Endodermal cell (in vitro differentiated cells): ENCODE measurements at regions not wholly inside any gene's neighbourhood (a gene's known extent, or its start where the extent isn't known, plus 50 kb on each side); places are given as distances from the start of the nearest gene placed in this dataset.

ENCODE experiments used
- DNase-seq: peaks from one replicate; pipeline ENCODE4 v3.0.0-alpha.2; 2017
- H3K27ac ChIP-seq: 2 replicates; pipeline ENCODE4 v1.5.1; 2013; ENCODE audit warnings: mild to moderate bottlenecking, low read depth, low read length, moderate library complexity
- H3K27me3 ChIP-seq: 2 replicates; pipeline ENCODE4 v1.6.1; 2013; ENCODE audit warnings: mild to moderate bottlenecking, low read length, moderate library complexity; ENCODE audit not compliant: insufficient read depth, control insufficient read depth, poor library complexity, severe bottlenecking
- H3K36me3 ChIP-seq: 2 replicates; pipeline ENCODE4 v1.7.0; 2013; ENCODE audit warnings: mild to moderate bottlenecking, low read length, moderate library complexity; ENCODE audit not compliant: control insufficient read depth, insufficient read depth
- H3K4me1 ChIP-seq: one replicate; pipeline ENCODE4 v1.7.0; 2013; ENCODE audit warnings: low read length; ENCODE audit not compliant: control insufficient read depth, insufficient read depth
- H3K4me3 ChIP-seq: 2 replicates; pipeline ENCODE4 v1.5.1; 2013; ENCODE audit warnings: mild to moderate bottlenecking, low read length, moderate library complexity
- H3K9ac ChIP-seq: 2 replicates; pipeline ENCODE4 v1.6.1; 2013; ENCODE audit warnings: mild to moderate bottlenecking, low read length, moderate library complexity; ENCODE audit not compliant: poor library complexity, severe bottlenecking; ENCODE audit errors: extremely low read depth
- H3K9me3 ChIP-seq: 2 replicates; pipeline ENCODE4 v1.6.1; 2013; ENCODE audit warnings: mild to moderate bottlenecking, low read length, moderate library complexity; ENCODE audit not compliant: control insufficient read depth
- H3K27ac Mint-ChIP-seq: 2 replicates; pipeline ENCODE4 v1.8.0; 2020; ENCODE audit warnings: mixed read lengths
- H3K27me3 Mint-ChIP-seq: 2 replicates; pipeline ENCODE4 v1.8.0; 2021; ENCODE audit warnings: mild to moderate bottlenecking, mixed read lengths; ENCODE audit not compliant: insufficient read depth
- H3K36me3 Mint-ChIP-seq: 2 replicates; pipeline ENCODE4 v1.8.0; 2020; ENCODE audit warnings: low read depth, mixed read lengths
- H3K4me1 Mint-ChIP-seq: 2 replicates; pipeline ENCODE4 v1.8.0; 2020; ENCODE audit warnings: mixed read lengths
- H3K4me3 Mint-ChIP-seq: 2 replicates; pipeline ENCODE4 v1.8.0; 2020; ENCODE audit warnings: mild to moderate bottlenecking, moderate library complexity, mixed read lengths
- H3K9me3 Mint-ChIP-seq: 2 replicates; pipeline ENCODE4 v1.8.0; 2020; ENCODE audit warnings: mild to moderate bottlenecking, mixed read lengths
- CTCF ChIP-seq: fragments of 200-600 bp; sonication (generic); conservative IDR thresholded peaks from 2 replicates; pipeline ENCODE4 v1.5.0; 2021; ENCODE audit warnings: antibody characterized with exemption, mild to moderate bottlenecking
- WGBS, 2 experiments: methylation state at CpG; one replicate each; pipeline versions ENCODE4 v1.1.5 to v1.1.7; 2013; ENCODE audit warnings: missing lambda C conversion rate in 2 of 2, mixed read lengths in 1 of 2; ENCODE audit not compliant: insufficient coverage in 1 of 2, insufficient read length in 1 of 2; 5-methylcytosine and 5-hydroxymethylcytosine counted together

GRCh38 chr13:90763476-90764150 lies 583.9 kb upstream of the MIR17HG start:
- H3K36me3 ChIP-seq, result no peaks in the 10 kb centered on the region
- no peaks in the 10 kb centered on the region for H3K9me3 Mint-ChIP-seq
- 87 to 100% methylated on average over 2 of the region's 2 CpGs for WGBS, 2 experiments
- H3K9ac ChIP-seq, result no peak overlapping the region
- no peak overlapping the region for H3K4me3 Mint-ChIP-seq
- H3K27me3 ChIP-seq, result no peaks in the 10 kb centered on the region
- no peaks in the 10 kb centered on the region for H3K36me3 Mint-ChIP-seq
- no peak for TF ChIP-seq CTCF
- H3K27ac ChIP-seq, result no peak overlapping the region
- H3K27me3 Mint-ChIP-seq, result peaks cover 6% of the 10 kb centered on the region
- no peak overlapping the region for H3K27ac Mint-ChIP-seq
- H3K4me1 ChIP-seq, result peaks cover 4% of the 10 kb centered on the region
- no peak for DNase-seq
- H3K4me3 ChIP-seq, result no peak overlapping the region
- H3K4me1 Mint-ChIP-seq, result peaks cover 7% of the 10 kb centered on the region
- H3K9me3 ChIP-seq, result no peaks in the 10 kb centered on the region

- H3K4me3 Mint-ChIP-seq, result no peak overlapping the region
- H3K4me1 ChIP-seq, result peaks cover 9% of the 10 kb centered on the region
- no peaks in the 10 kb centered on the region for H3K36me3 Mint-ChIP-seq
- H3K4me3 ChIP-seq, result no peak overlapping the region
- 100% methylated on average over 1 of the region's 1 CpG; no CpG with 5 or more reads in 1 of the 2 experiments for WGBS, 2 experiments
- H3K36me3 ChIP-seq, result no peaks in the 10 kb centered on the region
- no peak overlapping the region for H3K9ac ChIP-seq
- no peak overlapping the region for H3K27ac Mint-ChIP-seq
- H3K27ac ChIP-seq, result no peak overlapping the region
- H3K9me3 Mint-ChIP-seq, result no peaks in the 10 kb centered on the region
- H3K4me1 Mint-ChIP-seq, result peaks cover 29% of the 10 kb centered on the region
- H3K27me3 ChIP-seq, result no peaks in the 10 kb centered on the region
- peaks cover 6% of the 10 kb centered on the region for H3K27me3 Mint-ChIP-seq
- TF ChIP-seq CTCF, result no peak
- H3K9me3 ChIP-seq, result no peaks in the 10 kb centered on the region
- DNase-seq, result no peak
These were observed 581.0 kb upstream of the MIR17HG start for GRCh38 chr13:90766386-90766902.

- no peaks in the 10 kb centered on the region for H3K9me3 Mint-ChIP-seq
- TF ChIP-seq CTCF, result no peak
- WGBS, 2 experiments, result 71% methylated on average over 1 of the region's 3 CpGs; no CpG with 5 or more reads in 1 of the 2 experiments
- Histone ChIP-seq H3K27ac (no peak overlapping the region), H3K36me3 (no peaks in the 10 kb centered on the region), H3K9ac (no peak overlapping the region), H3K27me3 (no peaks in the 10 kb centered on the region), H3K4me3 (peak overlapping the region; percentile 7), H3K9me3 (no peaks in the 10 kb centered on the region), H3K4me1 (peaks cover 9% of the 10 kb centered on the region)
- no peak for DNase-seq
- peak overlapping the region; percentile 19 for H3K27ac Mint-ChIP-seq
- peaks cover 35% of the 10 kb centered on the region for H3K4me1 Mint-ChIP-seq
- no peak overlapping the region for H3K4me3 Mint-ChIP-seq
- H3K36me3 Mint-ChIP-seq, result no peaks in the 10 kb centered on the region
- peaks cover 5% of the 10 kb centered on the region for H3K27me3 Mint-ChIP-seq
These were observed 579.4 kb upstream of the MIR17HG start for GRCh38 chr13:90768116-90768515.
